Parathyroid adenoma (tissue), 2 donors: ENCODE measurements at regions not wholly inside any gene's neighbourhood (a gene's known extent, or its start where the extent isn't known, plus 50 kb on each side); places are given as distances from the start of the nearest gene placed in this dataset.
"Not testable (repeated sequence)": the region's sequence is repeated elsewhere in the genome, so short reads cannot be mapped to it uniquely, and the experiment has no call there.

Experiments used
- H2AFZ ChIP-seq: fragments of 300-600 bp; sonication (generic); one replicate; pipeline ENCODE4 v1.7.0; 2017; ENCODE audit warnings: antibody characterized with exemption, mild to moderate bottlenecking
- H3K27ac ChIP-seq: fragments of 300-600 bp; sonication (generic); one replicate; pipeline ENCODE4 v1.7.0; 2017
- H3K27me3 ChIP-seq: fragments of 300-600 bp; sonication (generic); one replicate; pipeline ENCODE4 v1.7.0; 2017; ENCODE audit warnings: low read length; ENCODE audit not compliant: control insufficient read depth, insufficient read depth
- H3K36me3 ChIP-seq: fragments of 300-600 bp; sonication (generic); one replicate; pipeline ENCODE4 v1.7.0; 2017; ENCODE audit warnings: low read length; ENCODE audit not compliant: control insufficient read depth, insufficient read depth
- H3K4me1 ChIP-seq: fragments of 300-600 bp; sonication (generic); one replicate; pipeline ENCODE4 v1.7.0; 2017; ENCODE audit warnings: control low read depth
- H3K4me2 ChIP-seq: fragments of 300-600 bp; sonication (generic); one replicate; pipeline ENCODE4 v1.7.0; 2017; ENCODE audit warnings: low read length
- H3K4me3 ChIP-seq: fragments of 300-600 bp; sonication (generic); one replicate; pipeline ENCODE4 v1.7.0; 2017; ENCODE audit warnings: low read depth, low read length
- H3K79me2 ChIP-seq: fragments of 300-600 bp; sonication (generic); one replicate; pipeline ENCODE4 v1.7.0; 2017; ENCODE audit warnings: control low read depth
- H3K9ac ChIP-seq: fragments of 300-600 bp; sonication (generic); one replicate; pipeline ENCODE4 v1.7.0; 2017; ENCODE audit warnings: mild to moderate bottlenecking
- H3K9me3 ChIP-seq: fragments of 300-600 bp; sonication (generic); one replicate; pipeline ENCODE4 v1.7.0; 2017; ENCODE audit warnings: low read length; ENCODE audit not compliant: control insufficient read depth
- CTCF ChIP-seq: fragments of 300-600 bp; sonication (generic); IDR thresholded peaks from one replicate; pipeline ENCODE4 v1.7.0; 2017; ENCODE audit warnings: antibody characterized with exemption, mild to moderate bottlenecking
- donor health status: primary hyperparathyroidism.

GRCh38 chr18:14978962-14979535 is 231.1 kb downstream of the ANKRD30B start:
- Histone ChIP-seq H3K36me3 (no peaks in the 10 kb centered on the region), H3K4me3 (no peak overlapping the region), H3K4me1 (no peaks in the 10 kb centered on the region), H3K79me2 (no peaks in the 10 kb centered on the region), H3K4me2 (no peak overlapping the region), H3K27me3 (no peaks in the 10 kb centered on the region), H3K9ac (no peak overlapping the region), H3K27ac (no peak overlapping the region), H2AFZ (no peak overlapping the region), H3K9me3 (no peaks in the 10 kb centered on the region)
- TF ChIP-seq CTCF = no peak

GRCh38 chr18:14979875-14980274 is 231.9 kb downstream of the ANKRD30B start:
- Histone ChIP-seq H3K4me2 (no peak overlapping the region), H3K27me3 (no peaks in the 10 kb centered on the region), H3K27ac (no peak overlapping the region), H3K9ac (no peak overlapping the region), H3K79me2 (no peaks in the 10 kb centered on the region), H2AFZ (no peak overlapping the region), H3K4me3 (no peak overlapping the region), H3K4me1 (no peaks in the 10 kb centered on the region), H3K36me3 (no peaks in the 10 kb centered on the region), H3K9me3 (no peaks in the 10 kb centered on the region)
- TF ChIP-seq CTCF = no peak

- not testable (repeated sequence) for H3K4me3 ChIP-seq, H3K9ac ChIP-seq, H3K79me2 ChIP-seq, H2AFZ ChIP-seq, H3K4me1 ChIP-seq, H3K4me2 ChIP-seq, H3K36me3 ChIP-seq, H3K27me3 ChIP-seq, H3K9me3 ChIP-seq, H3K27ac ChIP-seq
Observed at GRCh38 chr18:14984531-14984930, 236.6 kb downstream of the ANKRD30B start.

- H3K27ac ChIP-seq, H3K9me3 ChIP-seq, H3K79me2 ChIP-seq, H3K4me3 ChIP-seq, H3K27me3 ChIP-seq, H2AFZ ChIP-seq, H3K4me2 ChIP-seq, H3K9ac ChIP-seq, H3K36me3 ChIP-seq, H3K4me1 ChIP-seq: not testable (repeated sequence)
Observed at GRCh38 chr18:14985291-14986013, 237.5 kb downstream of the ANKRD30B start.

GRCh38 chr18:14987377-14987776 is 239.4 kb downstream of the ANKRD30B start:
- H2AFZ ChIP-seq = not testable (repeated sequence)

GRCh38 chr18:14987960-14988710 is 240.2 kb downstream of the ANKRD30B start:
- H3K27ac ChIP-seq, H3K27me3 ChIP-seq, H3K9me3 ChIP-seq: not testable (repeated sequence)

More at GRCh38 chr18:14987377-14987776, 239.4 kb downstream of the ANKRD30B start:
- H3K4me3 ChIP-seq, H3K4me1 ChIP-seq, H3K79me2 ChIP-seq, H3K4me2 ChIP-seq, H3K36me3 ChIP-seq, H3K9ac ChIP-seq, H3K9me3 ChIP-seq, H3K27me3 ChIP-seq, H3K27ac ChIP-seq: not testable (repeated sequence)

GRCh38 chr18:14989569-14989968 is 241.6 kb downstream of the ANKRD30B start:
- not testable (repeated sequence) for H3K9ac ChIP-seq, H3K36me3 ChIP-seq, H2AFZ ChIP-seq, H3K9me3 ChIP-seq, H3K4me1 ChIP-seq, H3K4me2 ChIP-seq, H3K27me3 ChIP-seq, H3K79me2 ChIP-seq, H3K27ac ChIP-seq, H3K4me3 ChIP-seq

More at GRCh38 chr18:14987960-14988710, 240.2 kb downstream of the ANKRD30B start:
- H3K4me1 ChIP-seq, H3K9ac ChIP-seq, H3K4me3 ChIP-seq, H2AFZ ChIP-seq, H3K36me3 ChIP-seq, H3K4me2 ChIP-seq, H3K79me2 ChIP-seq: not testable (repeated sequence)

GRCh38 chr18:14991934-14992445 is 244.0 kb downstream of the ANKRD30B start:
- H3K4me1 ChIP-seq, H3K4me2 ChIP-seq, H3K9me3 ChIP-seq, H3K27me3 ChIP-seq, H3K36me3 ChIP-seq, H3K9ac ChIP-seq, H3K27ac ChIP-seq, H2AFZ ChIP-seq, H3K79me2 ChIP-seq, H3K4me3 ChIP-seq: not testable (repeated sequence)

- H3K4me1 ChIP-seq, H3K9ac ChIP-seq, H2AFZ ChIP-seq, H3K9me3 ChIP-seq, H3K4me2 ChIP-seq, H3K27me3 ChIP-seq, H3K4me3 ChIP-seq, H3K27ac ChIP-seq, H3K36me3 ChIP-seq, H3K79me2 ChIP-seq: not testable (repeated sequence)
Observed at GRCh38 chr18:14992758-14993157, 244.8 kb downstream of the ANKRD30B start.
